ENCODE measurements at regions not wholly inside any gene's neighbourhood (a gene's known extent, or its start where the extent isn't known, plus 50 kb on each side); places are given as distances from the start of the nearest gene placed in this dataset.

- Histone ChIP-seq H3K4me2 (ENCODE audit: insufficient read depth, insufficient read length, low read length) (no peak overlapping the region), H3K14ac (ENCODE audit: insufficient read depth, low read length) (no peak overlapping the region), H4K8ac (replicated peaks; ENCODE audit: insufficient read length, low read depth, low read length) (no peak overlapping the region), H2AK5ac (ENCODE audit: insufficient read length, low read length) (no peak overlapping the region), H3K79me2 (ENCODE audit: insufficient read depth, low read length) (no peaks in the 10 kb centered on the region), H3K23me2 (ENCODE audit: insufficient read length, low read depth, low read length, poor library complexity, severe bottlenecking) (no peaks in the 10 kb centered on the region), H3K9me3 (ENCODE audit: control insufficient read depth, low read depth, low read length) (peaks cover 9% of the 10 kb centered on the region), H3K18ac (ENCODE audit: insufficient read length, low read depth, low read length) (no peak overlapping the region), H3K4me1 (ENCODE audit: insufficient read depth, low read length) (0 out of 2 replicates have a peak, but pooled peaks cover 4% of the 10 kb centered on the region), H2BK12ac (ENCODE audit: insufficient read length, low read depth, low read length) (no peak overlapping the region), H3T11ph (ENCODE audit: low read length) (no peak overlapping the region), H3K79me1 (ENCODE audit: insufficient read depth, low read depth, low read length, poor library complexity, severe bottlenecking) (no peaks in the 10 kb centered on the region), H3K27me3 (ENCODE audit: insufficient read depth, low read length) (no peaks in the 10 kb centered on the region; the same call in 1 of the 2 replicates), H3K9ac (ENCODE audit: extremely low read depth, insufficient read length, low read length) (no peak overlapping the region), H3K56ac (ENCODE audit: insufficient read length, low read depth, low read length) (no peak overlapping the region), H2BK5ac (ENCODE audit: insufficient read length, low read length) (no peak overlapping the region), H3K4ac (ENCODE audit: low read depth, low read length) (no peak overlapping the region), H2BK20ac (ENCODE audit: low read depth, low read length, poor library complexity, severe bottlenecking) (no peak overlapping the region), H2AFZ (ENCODE audit: low read length) (no peak overlapping the region), H2BK15ac (ENCODE audit: low read depth, low read length) (no peak overlapping the region), H3K27ac (ENCODE audit: insufficient read length, low read depth, low read length) (no peak overlapping the region), H4K91ac (ENCODE audit: insufficient read length, low read depth, low read length) (no peak overlapping the region), H2BK120ac (ENCODE audit: low read depth, low read length, poor library complexity, severe bottlenecking) (no peak overlapping the region), H4K20me1 (ENCODE audit: control insufficient read depth, insufficient read depth, insufficient read length) (no peaks in the 10 kb centered on the region), H4K5ac (ENCODE audit: insufficient read length, low read depth, low read length) (no peak overlapping the region), H3K23ac (ENCODE audit: insufficient read length, low read depth, low read length) (no peak overlapping the region)
- peaks cover 0 to 2% (median 0%) of the 10 kb centered on the region in 3 experiments; a peak in 1 of 7 replicates for H3K36me3 Mint-ChIP-seq (ENCODE audit: insufficient read depth in 1 of 3, low read depth in 3 of 3)
- peaks cover 1% of the 10 kb centered on the region; the same call in 1 of the 2 replicates for H3K27me3 Mint-ChIP-seq (ENCODE audit: low read depth)
- no peaks in the 10 kb centered on the region; a peak in 1 of 4 replicates for H3K4me1 Mint-ChIP-seq
- no peak overlapping the region for H3K4me3 Mint-ChIP-seq
- DNase-seq: no peak
- peaks cover 48 to 54% of the 10 kb centered on the region in 2 experiments for H3K9me3 Mint-ChIP-seq
- no CpG with 5 or more reads among the region's 3 CpGs for WGBS (ENCODE audit: extremely low coverage, insufficient read length, low lambda C conversion rate)
- H3K27ac Mint-ChIP-seq: no peak overlapping the region
- TF ChIP-seq CTCF (conservative IDR thresholded peaks at IDR 0.05): no peak
These were observed 369.2 kb downstream of the MID1IP1 start for GRCh38 chrX:39170464-39170863.

Measured in H9 (cell line).